ENCODE measurements at regions not wholly inside any gene's neighbourhood (a gene's known extent, or its start where the extent isn't known, plus 50 kb on each side); places are given as distances from the start of the nearest gene placed in this dataset.
A peak's percentile ranks its signal among the peaks of the same experiment; 100 is the strongest.

GRCh38 chr4:106429885-106430284, 61.3 kb upstream of the GIMD1 start:
- no peak for DNase-seq

GRCh38 chr4:106426069-106426468, 57.5 kb upstream of the GIMD1 start:
- DNase-seq = peak; percentile 53

- DNase-seq = no peak
Observed at GRCh38 chr4:106425576-106425975, 57.0 kb upstream of the GIMD1 start.

- DNase-seq = peak; percentile 47
Observed at GRCh38 chr4:106424426-106424825, 55.8 kb upstream of the GIMD1 start.

- DNase-seq = no peak
Observed at GRCh38 chr4:106423791-106424190, 55.2 kb upstream of the GIMD1 start.

GRCh38 chr4:106422766-106423165, 54.2 kb upstream of the GIMD1 start:
- no peak for DNase-seq

- no peak for DNase-seq
Observed at GRCh38 chr4:106421441-106422296, 53.1 kb upstream of the GIMD1 start.

- no peak for DNase-seq
Observed at GRCh38 chr4:106418444-106418843, 49.9 kb upstream of the GIMD1 start.

Data from muscle of arm (tissue), 1 donor.